HepG2 (cell line): ENCODE measurements at regions not wholly inside any gene's neighbourhood (a gene's known extent, or its start where the extent isn't known, plus 50 kb on each side); places are given as distances from the start of the nearest gene placed in this dataset.

Source experiments
- ETS1 ChIP-seq: sonication (generic); formaldehyde crosslinking; IDR thresholded peaks from 2 replicates; pipeline ENCODE4 v1.4.0; 2020; ENCODE audit warnings: missing genetic modification reagents
- FLYWCH1 ChIP-seq: sonication (generic); formaldehyde crosslinking; IDR thresholded peaks from 2 replicates; pipeline ENCODE4 v1.8.1; 2023; ENCODE audit warnings: mild to moderate bottlenecking, missing genetic modification reagents
- HINFP ChIP-seq: sonication (generic); formaldehyde crosslinking; IDR thresholded peaks from 2 replicates; pipeline ENCODE4 v1.4.0; 2020; ENCODE audit warnings: low read depth, mild to moderate bottlenecking, missing genetic modification reagents
- HMG20B ChIP-seq: conservative IDR thresholded peaks from 2 replicates; pipeline ENCODE4 v1.6.1; 2016; ENCODE audit warnings: missing genetic modification reagents, missing compliant biosample characterization
- NFE2L1 ChIP-seq: sonication (generic); formaldehyde crosslinking; IDR thresholded peaks from 2 replicates; pipeline ENCODE4 v1.4.0; 2020; ENCODE audit warnings: missing genetic modification reagents, mild to moderate bottlenecking, borderline replicate concordance
- NFKB2 ChIP-seq: sonication (generic); formaldehyde crosslinking; IDR thresholded peaks from 2 replicates; pipeline ENCODE4 v1.4.0; 2020; ENCODE audit warnings: missing genetic modification reagents, borderline replicate concordance
- NONO ChIP-seq, 2 experiments: fragments of 450-650 bp in 1 of 2; sonication (generic) in 1 of 2; formaldehyde crosslinking in 1 of 2; IDR thresholded peaks in 1 of 2; conservative IDR thresholded peaks in 1 of 2; 2 replicates each; pipeline versions ENCODE4 v1.6.1 to v1.8.0; 2017 to 2022; ENCODE audit warnings: mild to moderate bottlenecking in 1 of 2, missing genetic modification reagents in 1 of 2, moderate library complexity in 1 of 2
- REXO4 ChIP-seq: sonication (generic); formaldehyde crosslinking; IDR thresholded peaks from 2 replicates; pipeline ENCODE4 v1.8.0; 2022; ENCODE audit warnings: missing genetic modification reagents, mild to moderate bottlenecking, borderline replicate concordance
- SCMH1 ChIP-seq: sonication (generic); formaldehyde crosslinking; IDR thresholded peaks from 2 replicates; pipeline ENCODE4 v1.9.0; 2021; ENCODE audit warnings: missing genetic modification reagents, mild to moderate bottlenecking, borderline replicate concordance
- SMARCC2 ChIP-seq: fragments of 450-650 bp; IDR thresholded peaks from 2 replicates; pipeline ENCODE4 v1.6.1; 2017; ENCODE audit warnings: antibody characterized with exemption, mild to moderate bottlenecking
- ZBTB4 ChIP-seq: sonication (generic); formaldehyde crosslinking; IDR thresholded peaks from 2 replicates; pipeline ENCODE4 v1.4.0; 2020; ENCODE audit warnings: missing genetic modification reagents, mild to moderate bottlenecking, borderline replicate concordance
- ZBTB46 ChIP-seq: sonication (generic); formaldehyde crosslinking; IDR thresholded peaks from 2 replicates; pipeline ENCODE4 v1.4.0; 2020; ENCODE audit warnings: mild to moderate bottlenecking, missing genetic modification reagents, borderline replicate concordance
- ZFP90 ChIP-seq: sonication (generic); formaldehyde crosslinking; IDR thresholded peaks from 2 replicates; pipeline ENCODE4 v1.8.0; 2022; ENCODE audit warnings: missing genetic modification reagents, mild to moderate bottlenecking, inconsistent platforms, borderline replicate concordance
- ZNF556 ChIP-seq: sonication (generic); formaldehyde crosslinking; IDR thresholded peaks from 2 replicates; pipeline ENCODE4 v1.4.0; 2020; ENCODE audit warnings: mild to moderate bottlenecking, missing genetic modification reagents, borderline replicate concordance

GRCh38 chr11:33996498-33997454 lies 54.8 kb upstream of the CAPRIN1 start (continued):
- TF ChIP-seq ZBTB46 (CRISPR knock-in tag): no peak
- 0 out of 2 replicates have a peak, but pooled peaks have one; percentile 31 for TF ChIP-seq SMARCC2
- no peak for TF ChIP-seq ZFP90 (CRISPR knock-in tag)
- no peak for TF ChIP-seq SCMH1 (CRISPR knock-in tag)
- no peak for TF ChIP-seq NFE2L1 (CRISPR knock-in tag)
- TF ChIP-seq NONO (IDR thresholded peaks at IDR 0.05): no peak
- TF ChIP-seq NONO (CRISPR knock-in tag; conservative IDR thresholded peaks at IDR 0.05): no peak
- TF ChIP-seq ZBTB4 (CRISPR knock-in tag): no peak
- no peak for TF ChIP-seq HINFP (CRISPR knock-in tag)
- no peak for TF ChIP-seq FLYWCH1 (CRISPR knock-in tag)
- no peak for TF ChIP-seq NFKB2 (CRISPR knock-in tag)
- TF ChIP-seq HMG20B (CRISPR knock-in tag): no peak
- no peak for TF ChIP-seq ZNF556
- no peak for TF ChIP-seq ETS1 (CRISPR knock-in tag)
- TF ChIP-seq REXO4 (CRISPR knock-in tag): no peak
